ENCODE measurements at regions not wholly inside any gene's neighbourhood (a gene's known extent, or its start where the extent isn't known, plus 50 kb on each side); places are given as distances from the start of the nearest gene placed in this dataset.

DNA sequence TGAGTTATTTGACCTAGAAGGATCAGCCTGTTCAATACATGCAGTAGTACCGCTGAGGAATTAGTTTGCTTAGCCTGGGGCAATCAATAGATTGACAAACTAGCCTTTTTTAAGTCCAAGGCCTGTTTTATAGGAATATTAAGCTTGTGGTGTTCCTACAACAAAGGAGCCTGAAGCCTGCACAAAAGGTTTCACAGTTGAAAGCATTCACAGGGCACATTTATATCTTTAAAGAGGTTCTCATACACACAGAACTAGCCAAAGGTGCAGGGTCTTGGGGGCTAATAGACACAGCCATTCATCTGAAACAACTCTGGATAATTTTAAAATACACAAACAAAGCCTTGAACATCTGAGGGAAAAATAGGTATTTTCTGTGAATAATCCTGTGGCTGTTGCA lies 160.3 kb downstream of the RPS29 start:
- no peaks in the 10 kb centered on the region for H3K9me3 ChIP-seq (ENCODE audit: control insufficient read depth, insufficient read depth, low read depth, low read length)
- H3K36me3 ChIP-seq (ENCODE audit: control insufficient read depth in 2 of 2, insufficient read depth in 1 of 2, low read length in 2 of 2): no peaks in the 10 kb centered on the region
- CTCF ChIA-PET: no interaction called here
- POLR2A ChIA-PET: no interaction called here
- no peak for TF ChIP-seq ZNF214 (tag by site-specific recombination; IDR thresholded peaks at IDR 0.05; ENCODE audit: borderline replicate concordance)
- TF ChIP-seq ZNF843 (tag by site-specific recombination; IDR thresholded peaks at IDR 0.05): no peak
- no peak for TF ChIP-seq ZNF146 (tag by site-specific recombination; IDR thresholded peaks at IDR 0.05)
- no peak for TF ChIP-seq ZNF707 (tag by site-specific recombination; IDR thresholded peaks at IDR 0.05)
- no peak for TF ChIP-seq ZNF184 (tag by site-specific recombination; IDR thresholded peaks at IDR 0.05)
- TF ChIP-seq, protein P1, sequence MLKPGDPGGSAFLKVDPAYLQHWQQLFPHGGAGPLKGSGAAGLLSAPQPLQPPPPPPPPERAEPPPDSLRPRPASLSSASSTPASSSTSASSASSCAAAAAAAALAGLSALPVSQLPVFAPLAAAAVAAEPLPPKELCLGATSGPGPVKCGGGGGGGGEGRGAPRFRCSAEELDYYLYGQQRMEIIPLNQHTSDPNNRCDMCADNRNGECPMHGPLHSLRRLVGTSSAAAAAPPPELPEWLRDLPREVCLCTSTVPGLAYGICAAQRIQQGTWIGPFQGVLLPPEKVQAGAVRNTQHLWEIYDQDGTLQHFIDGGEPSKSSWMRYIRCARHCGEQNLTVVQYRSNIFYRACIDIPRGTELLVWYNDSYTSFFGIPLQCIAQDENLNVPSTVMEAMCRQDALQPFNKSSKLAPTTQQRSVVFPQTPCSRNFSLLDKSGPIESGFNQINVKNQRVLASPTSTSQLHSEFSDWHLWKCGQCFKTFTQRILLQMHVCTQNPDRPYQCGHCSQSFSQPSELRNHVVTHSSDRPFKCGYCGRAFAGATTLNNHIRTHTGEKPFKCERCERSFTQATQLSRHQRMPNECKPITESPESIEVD (tag by site-specific recombination; IDR thresholded peaks at IDR 0.05): no peak
- no peak for TF ChIP-seq ZNF558 (tag by site-specific recombination; IDR thresholded peaks at IDR 0.05)
- no peak for TF ChIP-seq ZNF366 (tag by site-specific recombination; conservative IDR thresholded peaks at IDR 0.05)
- no peak for TF ChIP-seq ZSCAN16 (tag by site-specific recombination; IDR thresholded peaks at IDR 0.05)
- TF ChIP-seq GLIS2 (tag by site-specific recombination; IDR thresholded peaks at IDR 0.05): no peak
- no peak for TF ChIP-seq ZNF211 (tag by site-specific recombination; IDR thresholded peaks at IDR 0.05; ENCODE audit: low read depth)
- H3K4me3 ChIP-seq (ENCODE audit: low read depth, low read length): no peak overlapping the region
- H3K4me1 ChIP-seq (ENCODE audit: control insufficient read depth, insufficient read depth, low read length): no peaks in the 10 kb centered on the region
- H3K27ac ChIP-seq (ENCODE audit: extremely low read depth, low read depth, low read length): no peak overlapping the region

DNA sequence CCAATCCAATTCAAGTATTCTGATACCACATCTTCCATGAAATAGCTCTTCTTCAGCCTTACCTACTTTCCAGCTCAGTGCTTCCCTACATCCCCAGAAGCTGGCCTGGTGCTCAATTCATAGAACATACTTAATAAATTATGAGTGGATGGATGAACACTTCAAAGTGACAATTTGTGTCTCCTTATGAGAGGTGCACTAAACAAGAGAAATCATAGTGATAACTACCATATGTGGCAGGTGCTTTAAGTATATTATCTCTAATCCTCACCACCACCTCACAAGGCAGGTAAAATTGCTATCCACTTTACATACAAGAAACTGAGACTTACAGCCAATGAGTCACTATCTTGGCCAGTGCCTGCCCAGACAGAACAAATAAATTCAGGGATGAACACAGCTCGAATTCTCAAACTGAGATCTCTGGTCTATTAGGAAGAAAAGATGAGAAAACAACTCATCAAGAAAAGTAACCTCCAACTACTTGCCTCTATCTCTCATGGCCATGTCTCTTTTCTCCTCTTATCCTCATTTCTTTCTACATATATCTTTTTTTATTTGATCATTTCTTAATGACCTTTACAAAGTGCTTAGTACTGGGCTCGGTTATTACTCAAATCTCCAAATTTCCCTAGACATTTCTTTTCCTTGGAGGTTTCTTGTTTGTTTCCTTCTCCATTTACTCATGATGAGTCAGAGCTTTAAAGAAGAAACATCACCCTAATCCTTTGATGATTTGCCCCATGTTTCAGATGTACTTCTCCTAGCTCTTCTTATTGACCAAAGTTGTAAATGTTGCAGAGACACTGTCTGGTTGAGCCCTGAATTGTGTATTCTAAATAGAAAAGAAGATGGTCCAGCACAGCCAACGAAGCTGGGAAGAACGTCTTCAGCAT lies 161.5 kb downstream of the RPS29 start:
- Histone ChIP-seq H3K4me3 (ENCODE audit: low read depth, low read length) (no peak overlapping the region), H3K9me3 (ENCODE audit: control insufficient read depth, insufficient read depth, low read depth, low read length) (no peaks in the 10 kb centered on the region), H3K4me1 (ENCODE audit: control insufficient read depth, insufficient read depth, low read length) (no peaks in the 10 kb centered on the region), H3K36me3 (ENCODE audit: control insufficient read depth in 2 of 2, insufficient read depth in 1 of 2, low read length in 2 of 2) (no peaks in the 10 kb centered on the region), H3K27ac (ENCODE audit: extremely low read depth, low read depth, low read length) (no peak overlapping the region)
- TF ChIP-seq SCRT1 (tag by site-specific recombination; IDR thresholded peaks at IDR 0.05; ENCODE audit: borderline replicate concordance): no peak
- no peak for TF ChIP-seq ZBTB7A (tag by site-specific recombination; IDR thresholded peaks at IDR 0.05; ENCODE audit: low read depth)
- TF ChIP-seq, protein P2, sequence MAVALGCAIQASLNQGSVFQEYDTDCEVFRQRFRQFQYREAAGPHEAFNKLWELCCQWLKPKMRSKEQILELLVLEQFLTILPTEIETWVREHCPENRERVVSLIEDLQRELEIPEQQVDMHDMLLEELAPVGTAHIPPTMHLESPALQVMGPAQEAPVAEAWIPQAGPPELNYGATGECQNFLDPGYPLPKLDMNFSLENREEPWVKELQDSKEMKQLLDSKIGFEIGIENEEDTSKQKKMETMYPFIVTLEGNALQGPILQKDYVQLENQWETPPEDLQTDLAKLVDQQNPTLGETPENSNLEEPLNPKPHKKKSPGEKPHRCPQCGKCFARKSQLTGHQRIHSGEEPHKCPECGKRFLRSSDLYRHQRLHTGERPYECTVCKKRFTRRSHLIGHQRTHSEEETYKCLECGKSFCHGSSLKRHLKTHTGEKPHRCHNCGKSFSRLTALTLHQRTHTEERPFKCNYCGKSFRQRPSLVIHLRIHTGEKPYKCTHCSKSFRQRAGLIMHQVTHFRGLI (tag by site-specific recombination; IDR thresholded peaks at IDR 0.05): no peak
- TF ChIP-seq ZNF624 (tag by site-specific recombination; IDR thresholded peaks at IDR 0.05): no peak
- no peak for TF ChIP-seq GLIS2 (tag by site-specific recombination; IDR thresholded peaks at IDR 0.05)
- no peak for TF ChIP-seq ZNF776 (tag by site-specific recombination; IDR thresholded peaks at IDR 0.05; ENCODE audit: borderline replicate concordance)
- TF ChIP-seq ZNF404 (tag by site-specific recombination; IDR thresholded peaks at IDR 0.05): no peak
- TF ChIP-seq ZNF292 (tag by site-specific recombination; IDR thresholded peaks at IDR 0.05; ENCODE audit: borderline replicate concordance, low read depth): no peak
- TF ChIP-seq, protein P3, sequence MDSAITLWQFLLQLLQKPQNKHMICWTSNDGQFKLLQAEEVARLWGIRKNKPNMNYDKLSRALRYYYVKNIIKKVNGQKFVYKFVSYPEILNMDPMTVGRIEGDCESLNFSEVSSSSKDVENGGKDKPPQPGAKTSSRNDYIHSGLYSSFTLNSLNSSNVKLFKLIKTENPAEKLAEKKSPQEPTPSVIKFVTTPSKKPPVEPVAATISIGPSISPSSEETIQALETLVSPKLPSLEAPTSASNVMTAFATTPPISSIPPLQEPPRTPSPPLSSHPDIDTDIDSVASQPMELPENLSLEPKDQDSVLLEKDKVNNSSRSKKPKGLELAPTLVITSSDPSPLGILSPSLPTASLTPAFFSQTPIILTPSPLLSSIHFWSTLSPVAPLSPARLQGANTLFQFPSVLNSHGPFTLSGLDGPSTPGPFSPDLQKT (IDR thresholded peaks at IDR 0.05; ENCODE audit: borderline replicate concordance, low read depth, low read length): no peak
- TF ChIP-seq ZNF223 (tag by site-specific recombination; IDR thresholded peaks at IDR 0.05): no peak
- TF ChIP-seq ZNF266 (tag by site-specific recombination; IDR thresholded peaks at IDR 0.05; ENCODE audit: low read depth): no peak
- no peak for TF ChIP-seq ZNF324 (tag by site-specific recombination; IDR thresholded peaks at IDR 0.05)
- ChIA-PET CTCF (interaction anchor here (0.6 to 1.3 kb wide), 3 partner anchors 27 to 37 kb away, joined by 3 read pairs; no protein-coding TSS in a partner anchor), POLR2A (no interaction called here)
